GM12878 (cell line): ENCODE measurements at regions not wholly inside any gene's neighbourhood (a gene's known extent, or its start where the extent isn't known, plus 50 kb on each side); places are given as distances from the start of the nearest gene placed in this dataset.

Experiments used
- ATAC-seq: fragments of 200-7000 bp; cut with Tn5 transposase; 3 replicates; pipeline ENCODE4 v1.9.1; 2020; ENCODE audit warnings: mild to moderate bottlenecking, moderate library complexity
- BruUV-seq: library from RNA; stranded (reverse); fragments of 400-500 nt; replicated peaks from 2 replicates; lab custom pipeline; 2021; lab: Mats Ljungman, UMichigan
- CTCF ChIA-PET: fragments of 300-600 bp; sonication (Branson Sonifier 250); formaldehyde crosslinking; extraction: SDS; loops from one replicate; lab custom pipeline; 2021; ENCODE audit warnings: inconsistent platforms; lab: Yijun Ruan, JAX
- POLR2A ChIA-PET: fragments of 350-600 bp; formaldehyde crosslinking; extraction: SDS; loops from one replicate; lab custom pipeline; 2021; ENCODE audit warnings: inconsistent platforms; lab: Charles Lee
- RAD21 ChIA-PET: fragments of 300-600 bp; sonication (Branson Sonifier 250); formaldehyde crosslinking; loops from one replicate; lab custom pipeline; 2023; ENCODE audit warnings: antibody characterized with exemption; ENCODE audit not compliant: unreplicated experiment; lab: Charles Lee
- SMC1A ChIA-PET: fragments of 300-600 bp; sonication (Branson Sonifier 250); formaldehyde crosslinking; loops from one replicate; lab custom pipeline; 2023; ENCODE audit not compliant: unreplicated experiment, uncharacterized antibody; lab: Charles Lee
- DNase-seq: peaks from one replicate; pipeline ENCODE4 v3.0.0-alpha.2; 2011; ENCODE audit warnings: low read depth, low spot score
- FAIRE-seq: peaks from 3 replicates; lab custom pipeline; 2011; peaks lifted over from hg19 to GRCh38; lab: Jason Lieb, UNC
- H2AFZ ChIP-seq: 2 replicates; pipeline ENCODE4 v1.6.0; 2011; ENCODE audit warnings: low read depth, low read length, control low read depth; ENCODE audit not compliant: control insufficient read depth
- H3K27ac ChIP-seq: 2 replicates; pipeline ENCODE4 v1.5.1; 2011; ENCODE audit warnings: control low read depth; ENCODE audit not compliant: control insufficient read depth, insufficient read depth
- H3K27me3 ChIP-seq, 2 experiments: replicated peaks in 1 of 2; 2 replicates each; pipeline versions ENCODE4 v1.6.0 to v1.6.1; 2011; ENCODE audit warnings: low read length in 1 of 2; ENCODE audit not compliant: control insufficient read depth in 2 of 2, insufficient read depth in 2 of 2
- H3K36me3 ChIP-seq, 2 experiments: 2 replicates each; pipeline ENCODE4 v1.5.1; 2011; ENCODE audit warnings: low read length in 1 of 2; ENCODE audit not compliant: control insufficient read depth in 2 of 2, insufficient read depth in 2 of 2
- H3K4me1 ChIP-seq: 2 replicates; pipeline ENCODE4 v1.6.1; 2011; ENCODE audit warnings: mild to moderate bottlenecking, low read length, moderate library complexity, mixed read lengths; ENCODE audit not compliant: control insufficient read depth, insufficient read depth
- H3K4me2 ChIP-seq: 2 replicates; pipeline ENCODE4 v1.6.0; 2011; ENCODE audit warnings: control low read depth; ENCODE audit not compliant: control insufficient read depth, insufficient read depth
- H3K4me3 ChIP-seq: fragments of 200-600 bp; sonication (generic); 2 replicates; pipeline ENCODE4 v1.5.1; 2016
- H3K79me2 ChIP-seq: 2 replicates; pipeline ENCODE4 v1.6.0; 2011; ENCODE audit warnings: low read length; ENCODE audit not compliant: control insufficient read depth, insufficient read depth
- H3K9ac ChIP-seq: 2 replicates; pipeline ENCODE4 v1.8.0; 2011; ENCODE audit warnings: low read length, control low read depth, mixed read lengths; ENCODE audit not compliant: control insufficient read depth, insufficient read depth
- H3K9me3 ChIP-seq: replicated peaks from 3 replicates; pipeline ENCODE4 v1.5.1; 2011; ENCODE audit warnings: mild to moderate bottlenecking, low read length; ENCODE audit not compliant: control insufficient read depth, insufficient read depth
- H4K20me1 ChIP-seq: 2 replicates; pipeline ENCODE4 v1.6.0; 2011; ENCODE audit not compliant: control insufficient read depth, insufficient read depth
- ATF7 ChIP-seq: fragments of 450-650 bp; IDR thresholded peaks from 2 replicates; pipeline ENCODE4 v1.6.1; 2016; ENCODE audit warnings: low read depth, mild to moderate bottlenecking
- IKZF1 ChIP-seq: fragments of 450-650 bp; conservative IDR thresholded peaks from 2 replicates; pipeline ENCODE4 v1.6.1; 2017; ENCODE audit warnings: antibody characterized with exemption, mild to moderate bottlenecking
- MEF2B ChIP-seq: fragments of 450-650 bp; IDR thresholded peaks from 2 replicates; pipeline ENCODE4 v1.6.1; 2018; ENCODE audit warnings: mild to moderate bottlenecking, moderate library complexity; ENCODE audit not compliant: partially characterized antibody, poor library complexity, severe bottlenecking
- RAD21 ChIP-seq: IDR thresholded peaks from 2 replicates; pipeline ENCODE4 v1.6.1; 2011; ENCODE audit warnings: mild to moderate bottlenecking, low read depth, low read length, moderate library complexity; ENCODE audit not compliant: insufficient read depth
- RCOR1 ChIP-seq: conservative IDR thresholded peaks from 2 replicates; pipeline ENCODE4 v1.6.1; 2012; ENCODE audit warnings: low read depth, low read length, improper control_type of control experiment
- SKIL ChIP-seq: fragments of 450-650 bp; IDR thresholded peaks from 2 replicates; pipeline ENCODE4 v1.6.1; 2017; ENCODE audit warnings: mild to moderate bottlenecking, low read depth, inconsistent platforms; ENCODE audit not compliant: poor library complexity, severe bottlenecking
- STAT1 ChIP-seq: fragments of 450-650 bp; conservative IDR thresholded peaks from 2 replicates; pipeline ENCODE4 v1.6.1; 2014; ENCODE audit warnings: antibody characterized with exemption, mild to moderate bottlenecking
- TCF7 ChIP-seq: IDR thresholded peaks from 2 replicates; pipeline ENCODE4 v1.6.1; 2014; ENCODE audit warnings: antibody characterized with exemption, borderline replicate concordance
- WGBS: methylation state at CpG from one replicate; pipeline ENCODE4 v1.1.6; 2016; ENCODE audit warnings: low lambda C conversion rate; ENCODE audit not compliant: insufficient replicate concordance, insufficient coverage; ENCODE audit errors: missing lambda C conversion rate; 5-methylcytosine and 5-hydroxymethylcytosine counted together
- in situ Hi-C: fragments of 300-500 bp; cut with MboI; formaldehyde crosslinking; loops from 9 replicates; pipeline ENCODE4 v1.14.3; 2018; ENCODE audit warnings: mixed read lengths
- intact Hi-C: fragments of 100-400 bp; cut with micrococcal nuclease; formaldehyde crosslinking; loops from one replicate; pipeline ENCODE4 v1.14.2; 2022; ENCODE audit not compliant: unreplicated experiment

GRCh38 chr9:21552244-21553170 lies 70.4 kb upstream of the IFNE start:
- no TSS peak for BruUV-seq
- no peaks in the 10 kb centered on the region; a peak in 1 of 4 replicates for H3K27me3 ChIP-seq
- H3K79me2 ChIP-seq = no peaks in the 10 kb centered on the region
- H3K27ac ChIP-seq = no peak overlapping the region
- no peaks in the 10 kb centered on the region for H4K20me1 ChIP-seq
- ChIA-PET CTCF (no interaction called here), RAD21 (no interaction called here)
- H3K36me3 ChIP-seq = no peaks in the 10 kb centered on the region
- H3K9me3 ChIP-seq = no peaks in the 10 kb centered on the region
- in situ Hi-C loops = no loop called here
- H3K4me3 ChIP-seq = no peak overlapping the region
- no peak for ATAC-seq
- TF ChIP-seq IKZF1 (no peak), ATF7 (no peak), TCF7 (no peak), RAD21 (no peak)
- TF ChIP-seq, all 136 proteins: peak for 0
- no peak overlapping the region for H2AFZ ChIP-seq
- H3K9ac ChIP-seq = no peak overlapping the region
- no peaks in the 10 kb centered on the region for H3K4me1 ChIP-seq
- intact Hi-C loops = no loop called here
- H3K4me2 ChIP-seq = no peak overlapping the region
- 31% methylated on average over 3 of the region's 3 CpGs for WGBS
- DNase-seq = no peak
- ChIA-PET POLR2A (interaction anchor here (0.6 kb wide), 1 partner anchor 59 kb away, joined by 3 read pairs; no protein-coding TSS in a partner anchor), SMC1A (no interaction called here)
- FAIRE-seq = no peak

DNA sequence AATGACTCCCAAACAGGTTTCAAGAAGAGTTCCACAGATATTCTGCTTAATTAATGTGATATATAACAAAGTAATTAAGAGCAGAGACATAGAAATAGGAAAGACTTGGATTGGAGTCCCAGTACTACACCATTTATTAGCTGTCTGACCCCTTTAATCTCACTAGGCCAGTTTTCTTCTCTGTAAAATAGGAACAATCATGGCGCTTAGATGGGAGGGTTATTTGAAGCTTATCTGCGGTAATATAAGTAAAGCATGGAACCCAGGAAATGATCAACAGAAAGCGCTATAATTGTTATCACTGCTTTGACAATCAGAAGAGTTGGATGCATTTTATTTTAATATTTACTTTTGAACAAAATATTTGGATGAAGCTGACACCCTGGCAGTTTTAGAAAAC lies 71.3 kb upstream of the IFNE start:
- CTCF ChIA-PET = interaction anchor here (0.8 to 1.4 kb wide), 3 partner anchors 99 to 227 kb away, joined by 3 to 4 read pairs (median 3); no protein-coding TSS in a partner anchor
- peaks cover 0 to 4% of the 10 kb centered on the region in 2 experiments; a peak in 1 of 4 replicates for H3K27me3 ChIP-seq
- no peaks in the 10 kb centered on the region for H3K4me1 ChIP-seq
- ATAC-seq = no peak
- SMC1A ChIA-PET = interaction anchor here (0.7 to 1.1 kb wide), 2 partner anchors 23 to 30 kb away, joined by 3 read pairs; no protein-coding TSS in a partner anchor
- BruUV-seq = no TSS peak
- in situ Hi-C loops = no loop called here
- FAIRE-seq = no peak
- H3K27ac ChIP-seq = no peak overlapping the region
- no peak overlapping the region for H3K4me3 ChIP-seq
- POLR2A ChIA-PET = no interaction called here
- no peaks in the 10 kb centered on the region for H3K79me2 ChIP-seq
- intact Hi-C loops = no loop called here
- WGBS = 98% methylated on average over 3 of the region's 3 CpGs
- H3K4me2 ChIP-seq = no peak overlapping the region
- H2AFZ ChIP-seq = no peak overlapping the region
- H3K9me3 ChIP-seq = no peaks in the 10 kb centered on the region
- DNase-seq = no peak
- RAD21 ChIA-PET = no interaction called here
- TF ChIP-seq MEF2B = no peak
- no peak for TF ChIP-seq RCOR1
- no peak for TF ChIP-seq STAT1
- TF ChIP-seq SKIL = no peak
- no peaks in the 10 kb centered on the region for H4K20me1 ChIP-seq
- no peaks in the 10 kb centered on the region for H3K36me3 ChIP-seq
- no peak overlapping the region for H3K9ac ChIP-seq
